ENCODE measurements at regions not wholly inside any gene's neighbourhood (a gene's known extent, or its start where the extent isn't known, plus 50 kb on each side); places are given as distances from the start of the nearest gene placed in this dataset.
A peak's percentile ranks its signal among the peaks of the same experiment; 100 is the strongest.

DNA sequence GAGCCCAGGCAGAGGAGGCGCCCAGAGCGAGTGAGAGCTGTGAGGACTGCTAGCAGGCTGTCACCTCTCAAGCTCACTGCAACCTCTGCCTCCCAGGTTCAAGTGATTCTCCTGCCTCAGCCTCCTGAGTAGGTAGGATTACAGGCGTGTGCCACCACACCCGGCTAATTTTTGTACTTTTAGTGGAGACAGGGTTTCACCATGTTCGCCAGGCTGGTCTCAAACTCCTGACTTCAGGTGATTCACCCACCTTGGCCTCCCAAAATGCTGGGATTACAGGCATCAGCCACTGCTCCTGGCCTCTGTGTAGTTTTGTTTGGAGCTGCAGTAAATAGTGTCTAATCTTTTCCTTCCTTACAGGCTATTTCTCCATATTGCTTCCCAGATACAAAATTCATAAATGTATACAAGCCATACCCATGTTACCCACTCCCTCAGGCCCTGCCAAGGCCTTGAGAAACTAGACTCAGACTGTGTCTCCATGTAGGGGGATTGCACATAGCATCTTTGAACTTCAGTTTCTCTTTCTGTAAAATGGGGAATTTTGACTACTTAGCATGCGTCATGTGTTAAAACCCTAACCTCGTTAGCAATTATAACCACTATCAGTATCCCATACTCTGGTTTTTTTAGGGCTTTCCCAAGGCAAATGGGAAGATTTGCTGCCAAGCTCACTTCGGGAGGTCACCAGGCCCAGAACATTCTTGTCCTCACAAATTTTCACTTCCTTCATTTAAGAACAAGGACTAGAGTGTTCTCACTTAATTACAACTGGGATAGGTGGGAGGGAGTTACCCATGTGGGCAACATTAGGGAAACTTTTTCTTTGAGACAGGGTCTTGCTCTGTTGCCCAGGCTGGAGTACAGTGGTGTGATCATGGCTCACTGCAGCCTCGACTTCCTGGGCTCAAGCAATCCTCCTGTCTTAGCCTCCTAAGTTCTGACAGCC is 67.3 kb upstream of the DDR1 start (continued):
- TF ChIP-seq PML (IDR thresholded peaks at IDR 0.05; ENCODE audit: low read length) (no peak), FOS (IDR thresholded peaks at IDR 0.05; ENCODE audit: borderline replicate concordance, extremely low read depth, insufficient read length) (no peak), ATF7 (IDR thresholded peaks at IDR 0.05; ENCODE audit: low read depth) (peak; percentile 83), ZNF384 (IDR thresholded peaks at IDR 0.05; ENCODE audit: borderline replicate concordance, low read depth, low read length) (no peak), BACH1 (IDR thresholded peaks at IDR 0.05; ENCODE audit: borderline replicate concordance) (peak; percentile 38; the same call in 1 of the 2 replicates), LARP7 (IDR thresholded peaks at IDR 0.05) (peak; percentile 45; the same call in 1 of the 2 replicates), RAD21 (IDR thresholded peaks at IDR 0.05; ENCODE audit: insufficient read depth, low read depth, low read length) (no peak), IRF4 (IDR thresholded peaks at IDR 0.05; ENCODE audit: low read depth, low read length) (no peak), NRF1 (conservative IDR thresholded peaks at IDR 0.05; ENCODE audit: low read depth, low read length) (no peak), RAD51 (IDR thresholded peaks at IDR 0.05) (peak; percentile 71), BMI1 (IDR thresholded peaks at IDR 0.05; ENCODE audit: borderline replicate concordance) (peak; percentile 64), HDAC6 (IDR thresholded peaks at IDR 0.05; ENCODE audit: unreplicated experiment) (no peak)
- TF ChIP-seq, protein P1, sequence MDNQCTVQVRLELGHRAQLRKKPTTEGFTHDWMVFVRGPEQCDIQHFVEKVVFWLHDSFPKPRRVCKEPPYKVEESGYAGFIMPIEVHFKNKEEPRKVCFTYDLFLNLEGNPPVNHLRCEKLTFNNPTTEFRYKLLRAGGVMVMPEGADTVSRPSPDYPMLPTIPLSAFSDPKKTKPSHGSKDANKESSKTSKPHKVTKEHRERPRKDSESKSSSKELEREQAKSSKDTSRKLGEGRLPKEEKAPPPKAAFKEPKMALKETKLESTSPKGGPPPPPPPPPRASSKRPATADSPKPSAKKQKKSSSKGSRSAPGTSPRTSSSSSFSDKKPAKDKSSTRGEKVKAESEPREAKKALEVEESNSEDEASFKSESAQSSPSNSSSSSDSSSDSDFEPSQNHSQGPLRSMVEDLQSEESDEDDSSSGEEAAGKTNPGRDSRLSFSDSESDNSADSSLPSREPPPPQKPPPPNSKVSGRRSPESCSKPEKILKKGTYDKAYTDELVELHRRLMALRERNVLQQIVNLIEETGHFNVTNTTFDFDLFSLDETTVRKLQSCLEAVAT (IDR thresholded peaks at IDR 0.05) = peak; percentile 13
- TF ChIP-seq, protein P2, sequence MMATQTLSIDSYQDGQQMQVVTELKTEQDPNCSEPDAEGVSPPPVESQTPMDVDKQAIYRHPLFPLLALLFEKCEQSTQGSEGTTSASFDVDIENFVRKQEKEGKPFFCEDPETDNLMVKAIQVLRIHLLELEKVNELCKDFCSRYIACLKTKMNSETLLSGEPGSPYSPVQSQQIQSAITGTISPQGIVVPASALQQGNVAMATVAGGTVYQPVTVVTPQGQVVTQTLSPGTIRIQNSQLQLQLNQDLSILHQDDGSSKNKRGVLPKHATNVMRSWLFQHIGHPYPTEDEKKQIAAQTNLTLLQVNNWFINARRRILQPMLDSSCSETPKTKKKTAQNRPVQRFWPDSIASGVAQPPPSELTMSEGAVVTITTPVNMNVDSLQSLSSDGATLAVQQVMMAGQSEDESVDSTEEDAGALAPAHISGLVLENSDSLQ (IDR thresholded peaks at IDR 0.05) = no peak
- TF ChIP-seq, protein P3, sequence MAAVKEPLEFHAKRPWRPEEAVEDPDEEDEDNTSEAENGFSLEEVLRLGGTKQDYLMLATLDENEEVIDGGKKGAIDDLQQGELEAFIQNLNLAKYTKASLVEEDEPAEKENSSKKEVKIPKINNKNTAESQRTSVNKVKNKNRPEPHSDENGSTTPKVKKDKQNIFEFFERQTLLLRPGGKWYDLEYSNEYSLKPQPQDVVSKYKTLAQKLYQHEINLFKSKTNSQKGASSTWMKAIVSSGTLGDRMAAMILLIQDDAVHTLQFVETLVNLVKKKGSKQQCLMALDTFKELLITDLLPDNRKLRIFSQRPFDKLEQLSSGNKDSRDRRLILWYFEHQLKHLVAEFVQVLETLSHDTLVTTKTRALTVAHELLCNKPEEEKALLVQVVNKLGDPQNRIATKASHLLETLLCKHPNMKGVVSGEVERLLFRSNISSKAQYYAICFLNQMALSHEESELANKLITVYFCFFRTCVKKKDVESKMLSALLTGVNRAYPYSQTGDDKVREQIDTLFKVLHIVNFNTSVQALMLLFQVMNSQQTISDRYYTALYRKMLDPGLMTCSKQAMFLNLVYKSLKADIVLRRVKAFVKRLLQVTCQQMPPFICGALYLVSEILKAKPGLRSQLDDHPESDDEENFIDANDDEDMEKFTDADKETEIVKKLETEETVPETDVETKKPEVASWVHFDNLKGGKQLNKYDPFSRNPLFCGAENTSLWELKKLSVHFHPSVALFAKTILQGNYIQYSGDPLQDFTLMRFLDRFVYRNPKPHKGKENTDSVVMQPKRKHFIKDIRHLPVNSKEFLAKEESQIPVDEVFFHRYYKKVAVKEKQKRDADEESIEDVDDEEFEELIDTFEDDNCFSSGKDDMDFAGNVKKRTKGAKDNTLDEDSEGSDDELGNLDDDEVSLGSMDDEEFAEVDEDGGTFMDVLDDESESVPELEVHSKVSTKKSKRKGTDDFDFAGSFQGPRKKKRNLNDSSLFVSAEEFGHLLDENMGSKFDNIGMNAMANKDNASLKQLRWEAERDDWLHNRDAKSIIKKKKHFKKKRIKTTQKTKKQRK (IDR thresholded peaks at IDR 0.05; ENCODE audit: low read depth, low read length) = no peak
- TF ChIP-seq, protein P4, sequence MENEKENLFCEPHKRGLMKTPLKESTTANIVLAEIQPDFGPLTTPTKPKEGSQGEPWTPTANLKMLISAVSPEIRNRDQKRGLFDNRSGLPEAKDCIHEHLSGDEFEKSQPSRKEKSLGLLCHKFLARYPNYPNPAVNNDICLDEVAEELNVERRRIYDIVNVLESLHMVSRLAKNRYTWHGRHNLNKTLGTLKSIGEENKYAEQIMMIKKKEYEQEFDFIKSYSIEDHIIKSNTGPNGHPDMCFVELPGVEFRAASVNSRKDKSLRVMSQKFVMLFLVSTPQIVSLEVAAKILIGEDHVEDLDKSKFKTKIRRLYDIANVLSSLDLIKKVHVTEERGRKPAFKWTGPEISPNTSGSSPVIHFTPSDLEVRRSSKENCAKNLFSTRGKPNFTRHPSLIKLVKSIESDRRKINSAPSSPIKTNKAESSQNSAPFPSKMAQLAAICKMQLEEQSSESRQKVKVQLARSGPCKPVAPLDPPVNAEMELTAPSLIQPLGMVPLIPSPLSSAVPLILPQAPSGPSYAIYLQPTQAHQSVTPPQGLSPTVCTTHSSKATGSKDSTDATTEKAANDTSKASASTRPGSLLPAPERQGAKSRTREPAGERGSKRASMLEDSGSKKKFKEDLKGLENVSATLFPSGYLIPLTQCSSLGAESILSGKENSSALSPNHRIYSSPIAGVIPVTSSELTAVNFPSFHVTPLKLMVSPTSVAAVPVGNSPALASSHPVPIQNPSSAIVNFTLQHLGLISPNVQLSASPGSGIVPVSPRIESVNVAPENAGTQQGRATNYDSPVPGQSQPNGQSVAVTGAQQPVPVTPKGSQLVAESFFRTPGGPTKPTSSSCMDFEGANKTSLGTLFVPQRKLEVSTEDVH (IDR thresholded peaks at IDR 0.05; ENCODE audit: low read depth, partially characterized antibody) = peak; percentile 44
- TF ChIP-seq, protein P5, sequence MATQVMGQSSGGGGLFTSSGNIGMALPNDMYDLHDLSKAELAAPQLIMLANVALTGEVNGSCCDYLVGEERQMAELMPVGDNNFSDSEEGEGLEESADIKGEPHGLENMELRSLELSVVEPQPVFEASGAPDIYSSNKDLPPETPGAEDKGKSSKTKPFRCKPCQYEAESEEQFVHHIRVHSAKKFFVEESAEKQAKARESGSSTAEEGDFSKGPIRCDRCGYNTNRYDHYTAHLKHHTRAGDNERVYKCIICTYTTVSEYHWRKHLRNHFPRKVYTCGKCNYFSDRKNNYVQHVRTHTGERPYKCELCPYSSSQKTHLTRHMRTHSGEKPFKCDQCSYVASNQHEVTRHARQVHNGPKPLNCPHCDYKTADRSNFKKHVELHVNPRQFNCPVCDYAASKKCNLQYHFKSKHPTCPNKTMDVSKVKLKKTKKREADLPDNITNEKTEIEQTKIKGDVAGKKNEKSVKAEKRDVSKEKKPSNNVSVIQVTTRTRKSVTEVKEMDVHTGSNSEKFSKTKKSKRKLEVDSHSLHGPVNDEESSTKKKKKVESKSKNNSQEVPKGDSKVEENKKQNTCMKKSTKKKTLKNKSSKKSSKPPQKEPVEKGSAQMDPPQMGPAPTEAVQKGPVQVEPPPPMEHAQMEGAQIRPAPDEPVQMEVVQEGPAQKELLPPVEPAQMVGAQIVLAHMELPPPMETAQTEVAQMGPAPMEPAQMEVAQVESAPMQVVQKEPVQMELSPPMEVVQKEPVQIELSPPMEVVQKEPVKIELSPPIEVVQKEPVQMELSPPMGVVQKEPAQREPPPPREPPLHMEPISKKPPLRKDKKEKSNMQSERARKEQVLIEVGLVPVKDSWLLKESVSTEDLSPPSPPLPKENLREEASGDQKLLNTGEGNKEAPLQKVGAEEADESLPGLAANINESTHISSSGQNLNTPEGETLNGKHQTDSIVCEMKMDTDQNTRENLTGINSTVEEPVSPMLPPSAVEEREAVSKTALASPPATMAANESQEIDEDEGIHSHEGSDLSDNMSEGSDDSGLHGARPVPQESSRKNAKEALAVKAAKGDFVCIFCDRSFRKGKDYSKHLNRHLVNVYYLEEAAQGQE (IDR thresholded peaks at IDR 0.05; ENCODE audit: low read depth, low read length) = no peak

All from GM12878 (cell line).